ENCODE measurements at regions not wholly inside any gene's neighbourhood (a gene's known extent, or its start where the extent isn't known, plus 50 kb on each side); places are given as distances from the start of the nearest gene placed in this dataset.

DNA sequence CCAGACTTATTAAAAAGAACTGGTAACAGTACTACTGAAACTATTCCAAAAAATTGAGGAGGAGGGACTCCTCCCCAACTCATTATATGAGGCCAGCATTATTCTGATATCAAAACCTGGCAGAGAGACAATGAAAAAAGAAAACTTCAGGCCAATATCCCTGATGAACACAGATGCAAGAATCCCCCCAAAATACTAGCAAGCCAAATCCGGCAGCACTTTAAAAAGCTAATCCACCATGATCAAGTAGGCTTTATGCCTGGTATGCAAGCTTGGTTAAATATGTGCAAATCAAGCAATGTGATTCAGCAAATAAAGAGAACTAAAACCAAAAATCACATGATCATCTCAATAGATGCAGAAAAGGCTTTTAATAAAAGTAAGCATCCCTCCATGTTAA is 2271.0 kb upstream of the C9orf72 start:
- TF ChIP-seq, protein P1, sequence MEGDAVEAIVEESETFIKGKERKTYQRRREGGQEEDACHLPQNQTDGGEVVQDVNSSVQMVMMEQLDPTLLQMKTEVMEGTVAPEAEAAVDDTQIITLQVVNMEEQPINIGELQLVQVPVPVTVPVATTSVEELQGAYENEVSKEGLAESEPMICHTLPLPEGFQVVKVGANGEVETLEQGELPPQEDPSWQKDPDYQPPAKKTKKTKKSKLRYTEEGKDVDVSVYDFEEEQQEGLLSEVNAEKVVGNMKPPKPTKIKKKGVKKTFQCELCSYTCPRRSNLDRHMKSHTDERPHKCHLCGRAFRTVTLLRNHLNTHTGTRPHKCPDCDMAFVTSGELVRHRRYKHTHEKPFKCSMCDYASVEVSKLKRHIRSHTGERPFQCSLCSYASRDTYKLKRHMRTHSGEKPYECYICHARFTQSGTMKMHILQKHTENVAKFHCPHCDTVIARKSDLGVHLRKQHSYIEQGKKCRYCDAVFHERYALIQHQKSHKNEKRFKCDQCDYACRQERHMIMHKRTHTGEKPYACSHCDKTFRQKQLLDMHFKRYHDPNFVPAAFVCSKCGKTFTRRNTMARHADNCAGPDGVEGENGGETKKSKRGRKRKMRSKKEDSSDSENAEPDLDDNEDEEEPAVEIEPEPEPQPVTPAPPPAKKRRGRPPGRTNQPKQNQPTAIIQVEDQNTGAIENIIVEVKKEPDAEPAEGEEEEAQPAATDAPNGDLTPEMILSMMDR (IDR thresholded peaks at IDR 0.05; ENCODE audit: low read depth, low read length), result no peak
- DNase-seq (ENCODE audit: extremely low read depth, low read depth), result no peak

DNA sequence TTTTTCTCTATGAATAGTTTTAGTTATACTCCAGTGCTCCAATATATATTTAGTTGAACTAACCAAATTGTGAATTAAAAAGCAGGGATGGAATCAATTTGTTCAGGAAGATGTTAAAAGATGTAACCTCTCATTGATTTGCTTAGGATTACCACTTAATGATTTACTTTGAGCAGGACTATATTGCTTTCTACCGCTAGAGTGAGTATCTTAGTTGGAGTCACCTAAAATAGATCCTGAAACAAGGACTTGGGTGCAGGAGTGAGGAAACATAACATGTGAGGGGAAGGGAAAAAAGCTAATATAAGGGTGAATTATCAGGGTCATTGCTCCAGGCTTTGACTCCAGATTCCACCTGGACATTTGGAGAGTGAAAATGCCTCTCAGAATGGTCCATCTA is 2277.4 kb upstream of the C9orf72 start:
- DNase-seq (ENCODE audit: extremely low read depth, low read depth), result no peak
- TF ChIP-seq, protein P1 (IDR thresholded peaks at IDR 0.05; ENCODE audit: low read depth, low read length), result no peak

DNA sequence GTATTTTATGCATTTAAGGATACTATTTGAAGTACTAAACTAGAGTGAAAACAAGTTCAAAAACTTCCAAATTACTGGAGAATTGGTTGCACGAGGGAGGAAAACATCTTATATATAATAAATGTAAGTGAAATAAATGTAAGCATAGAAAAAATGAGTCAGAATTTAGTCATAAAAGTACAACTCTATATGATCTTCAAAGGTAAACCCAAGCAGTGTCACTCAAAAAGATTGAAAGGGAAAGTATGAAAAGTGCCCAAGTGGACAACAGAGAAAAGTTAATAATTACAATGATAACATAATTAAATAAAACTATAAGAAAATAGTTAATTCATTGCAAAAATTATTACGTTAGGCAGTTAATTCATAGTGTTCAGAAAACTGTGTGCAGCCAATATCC is 2288.5 kb upstream of the C9orf72 start:
- TF ChIP-seq, protein P1 (IDR thresholded peaks at IDR 0.05; ENCODE audit: low read depth, low read length), result no peak
- DNase-seq (ENCODE audit: extremely low read depth, low read depth), result no peak

DNA sequence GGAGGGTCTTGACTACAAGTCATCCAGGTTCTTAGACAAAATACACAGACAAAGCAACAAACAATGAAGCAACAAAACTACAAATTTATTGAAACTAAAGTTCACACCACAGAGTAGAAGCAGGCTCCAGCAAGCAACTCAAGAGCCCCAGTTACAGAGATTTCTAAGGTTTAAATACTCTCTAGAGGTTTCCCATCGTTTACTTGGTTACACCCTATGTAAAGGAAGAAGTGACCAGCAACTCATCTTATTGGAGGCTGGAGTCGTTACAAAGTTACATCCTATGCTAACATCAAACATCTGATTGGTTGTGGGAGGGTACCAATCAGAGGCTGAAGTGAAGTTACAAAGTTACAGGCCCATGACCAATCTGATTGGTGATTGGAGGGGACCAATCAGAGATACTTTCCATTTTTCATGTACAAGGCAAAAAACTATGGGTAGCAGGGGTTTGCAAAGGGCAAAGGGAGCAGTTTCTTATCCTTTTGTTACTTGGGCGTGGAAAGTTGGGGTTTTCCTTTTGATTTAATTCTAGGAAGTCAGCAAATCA is 2292.6 kb upstream of the C9orf72 start:
- TF ChIP-seq, protein P1 (IDR thresholded peaks at IDR 0.05; ENCODE audit: low read depth, low read length), result no peak
- DNase-seq (ENCODE audit: extremely low read depth, low read depth), result no peak

DNA sequence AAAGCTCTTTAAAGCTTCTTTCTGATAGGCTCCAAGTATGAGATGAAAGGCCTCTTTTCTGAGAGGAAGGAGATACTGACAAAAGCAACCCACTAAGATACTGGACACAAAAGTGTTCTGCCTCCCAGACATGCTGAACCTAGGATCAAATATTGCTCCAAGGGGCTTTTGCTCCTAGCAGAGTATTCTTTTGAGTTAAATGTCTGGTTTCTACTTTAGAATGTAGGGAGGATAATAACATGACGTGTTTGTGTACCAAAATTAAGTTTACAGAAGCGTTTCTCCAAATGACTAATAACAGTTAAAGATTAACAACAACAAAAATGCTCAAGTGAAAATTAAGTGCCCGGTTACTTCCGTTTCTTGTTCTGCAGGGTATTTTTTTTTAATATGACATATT is 2293.3 kb upstream of the C9orf72 start:
- TF ChIP-seq, protein P1 (IDR thresholded peaks at IDR 0.05; ENCODE audit: low read depth, low read length), result no peak
- DNase-seq (ENCODE audit: extremely low read depth, low read depth), result no peak

DNA sequence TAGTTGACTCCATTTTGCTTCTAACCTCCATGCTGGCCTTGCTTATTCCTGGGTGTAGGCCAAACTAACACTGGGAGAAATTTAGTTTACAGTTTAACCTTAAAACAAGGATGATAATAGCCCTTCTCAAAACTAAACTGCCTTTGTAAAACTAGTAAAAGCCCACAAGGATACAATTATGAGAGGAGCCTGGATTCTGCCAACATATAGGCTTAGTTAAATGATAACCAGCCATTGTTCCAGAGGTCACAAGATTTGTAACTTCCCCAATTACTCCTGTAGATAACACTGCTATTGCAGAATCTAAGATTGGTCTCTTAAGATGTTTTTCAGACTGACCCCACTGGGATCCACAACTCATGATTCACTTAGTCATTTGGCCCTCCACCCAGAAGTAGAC is 2300.3 kb upstream of the C9orf72 start:
- no peak for DNase-seq (ENCODE audit: extremely low read depth, low read depth)
- TF ChIP-seq, protein P1 (IDR thresholded peaks at IDR 0.05; ENCODE audit: low read depth, low read length), result no peak

DNA sequence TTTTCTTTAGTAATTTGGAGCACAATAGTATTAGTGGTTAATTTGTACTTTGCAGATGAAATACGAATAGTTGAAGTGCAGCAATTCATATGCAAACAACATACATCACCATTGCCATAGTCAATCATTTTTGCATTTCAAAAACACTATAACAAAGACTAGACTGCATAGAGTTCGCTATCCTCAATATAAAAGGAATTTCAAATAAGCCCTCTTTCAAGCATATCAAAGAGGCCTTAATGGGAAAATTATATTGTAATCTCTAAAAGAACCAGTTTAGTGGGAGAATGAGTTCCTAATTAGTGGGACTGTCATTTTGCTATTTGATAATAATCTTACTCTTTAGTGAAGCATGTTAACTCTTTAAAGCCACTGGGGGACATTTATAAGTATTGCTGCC is 2302.3 kb upstream of the C9orf72 start:
- DNase-seq (ENCODE audit: extremely low read depth, low read depth), result no peak
- TF ChIP-seq, protein P1 (IDR thresholded peaks at IDR 0.05; ENCODE audit: low read depth, low read length), result no peak

Measured in AG09319 (cell line).